ENCODE measurements at regions not wholly inside any gene's neighbourhood (a gene's known extent, or its start where the extent isn't known, plus 50 kb on each side); places are given as distances from the start of the nearest gene placed in this dataset.

- no peak for DNase-seq
- H3K27ac ChIP-seq (ENCODE audit: low read depth in 2 of 2, low read length in 1 of 2), result no peak overlapping the region
- H3K79me2 ChIP-seq (ENCODE audit: insufficient read depth), result no peaks in the 10 kb centered on the region
- CTCF ChIA-PET, result interaction anchor here (0.8 to 1.3 kb wide), 4 partner anchors 18 to 565 kb away, joined by 3 read pairs; no protein-coding TSS in a partner anchor
- H3K9ac ChIP-seq, result no peak overlapping the region
- H3K9me3 ChIP-seq, result no peaks in the 10 kb centered on the region
- H3K4me2 ChIP-seq, result no peak overlapping the region
- 63% methylated on average over 4 of the region's 4 CpGs for WGBS (ENCODE audit: low lambda C conversion rate)
- H3K27me3 ChIP-seq (ENCODE audit: insufficient read depth), result no peaks in the 10 kb centered on the region
- POLR2A ChIA-PET, result no interaction called here
- H3K4me1 ChIP-seq (ENCODE audit: control insufficient read depth in 1 of 2, insufficient read depth in 2 of 2, low read depth in 1 of 2, low read length in 1 of 2), result no peaks in the 10 kb centered on the region
- H3K36me3 ChIP-seq (replicated peaks in 1 of 2; ENCODE audit: control insufficient read depth in 1 of 2, insufficient read depth in 2 of 2, low read length in 1 of 2), result no peaks in the 10 kb centered on the region
- no peak overlapping the region for H2AFZ ChIP-seq (ENCODE audit: low read depth)
- H3F3A ChIP-seq (replicated peaks; ENCODE audit: insufficient read depth), result no peaks in the 10 kb centered on the region
- H3K9me2 ChIP-seq, result no peaks in the 10 kb centered on the region
- TF ChIP-seq ELF1 (IDR thresholded peaks at IDR 0.05), result no peak
- TF ChIP-seq TEAD4 (IDR thresholded peaks at IDR 0.05; ENCODE audit: borderline replicate concordance, insufficient read depth), result no peak
- no peak for TF ChIP-seq EZH2phosphoT487 (IDR thresholded peaks at IDR 0.05; ENCODE audit: borderline replicate concordance, low read depth)
- no peak for TF ChIP-seq FOXJ3 (CRISPR knock-in tag; IDR thresholded peaks at IDR 0.05)
- no peak for TF ChIP-seq MEF2A (IDR thresholded peaks at IDR 0.05; ENCODE audit: borderline replicate concordance, low read depth)
- TF ChIP-seq GATA2 (CRISPR knock-in tag; IDR thresholded peaks at IDR 0.05), result no peak
- no peak for TF ChIP-seq GABPA (IDR thresholded peaks at IDR 0.05; ENCODE audit: low read depth)
- TF ChIP-seq POLR2AphosphoS5 (IDR thresholded peaks at IDR 0.05; ENCODE audit: low read depth, low read length), result no peak
- TF ChIP-seq SIN3A (IDR thresholded peaks at IDR 0.05; ENCODE audit: borderline replicate concordance, low read depth, low read length), result no peak
- no peak for TF ChIP-seq USF2 (IDR thresholded peaks at IDR 0.05; ENCODE audit: borderline replicate concordance, low read depth, low read length)
- no peak for TF ChIP-seq RCOR1 (IDR thresholded peaks at IDR 0.05; ENCODE audit: low read length)
- no peak for TF ChIP-seq NFIC (IDR thresholded peaks at IDR 0.05; ENCODE audit: borderline replicate concordance)
- no peak for TF ChIP-seq IRF3 (IDR thresholded peaks at IDR 0.05; ENCODE audit: low read depth, low read length)
- no peak overlapping the region for H3K4me3 ChIP-seq (ENCODE audit: low read depth in 2 of 2, low read length in 1 of 2)
- H4K20me1 ChIP-seq (ENCODE audit: insufficient read depth), result no peaks in the 10 kb centered on the region
Observed at GRCh38 chr1:229973297-229973612, 93.8 kb upstream of the GALNT2 start.

DNA sequence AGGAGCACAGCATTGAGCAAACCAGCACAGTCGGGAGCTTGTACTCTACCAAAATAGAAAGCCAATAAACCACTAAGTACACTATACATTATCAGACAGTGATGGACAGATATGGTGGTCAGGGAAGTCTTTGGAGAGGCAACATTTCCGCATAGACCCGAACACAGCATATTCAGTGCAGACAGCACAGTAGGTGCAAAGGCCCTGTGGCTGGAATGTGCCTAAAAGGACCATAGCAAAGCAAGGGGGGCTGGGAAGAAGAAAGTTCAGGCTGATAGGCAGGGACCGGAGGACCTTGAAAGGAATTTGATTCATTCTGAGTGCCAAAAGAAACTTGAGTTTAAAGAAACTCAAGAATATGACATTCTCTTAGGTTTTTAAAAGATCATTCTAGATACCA is 92.0 kb upstream of the GALNT2 start:
- no peaks in the 10 kb centered on the region for H3K79me2 ChIP-seq (ENCODE audit: insufficient read depth)
- TF ChIP-seq ELF1 (IDR thresholded peaks at IDR 0.05), result no peak
- TF ChIP-seq CTCF (IDR thresholded peaks at IDR 0.05), result no peak
- TF ChIP-seq ZBTB33 (IDR thresholded peaks at IDR 0.05; ENCODE audit: borderline replicate concordance, low read depth), result no peak
- TF ChIP-seq TAF1 (IDR thresholded peaks at IDR 0.05; ENCODE audit: borderline replicate concordance, low read depth, low read length), result no peak
- no peak for TF ChIP-seq RAD21 (IDR thresholded peaks at IDR 0.05; ENCODE audit: low read length)
- no peak for TF ChIP-seq FOXJ3 (CRISPR knock-in tag; IDR thresholded peaks at IDR 0.05)
- no peak for TF ChIP-seq FOSL2 (IDR thresholded peaks at IDR 0.05; ENCODE audit: borderline replicate concordance, low read depth)
- no peak for TF ChIP-seq TCF12 (IDR thresholded peaks at IDR 0.05)
- H3K4me3 ChIP-seq (ENCODE audit: low read depth in 2 of 2, low read length in 1 of 2), result no peak overlapping the region
- no peaks in the 10 kb centered on the region for H3K9me3 ChIP-seq
- no peak overlapping the region for H3K9ac ChIP-seq
- H3K36me3 ChIP-seq (replicated peaks in 1 of 2; ENCODE audit: control insufficient read depth in 1 of 2, insufficient read depth in 2 of 2, low read length in 1 of 2), result no peaks in the 10 kb centered on the region
- WGBS (ENCODE audit: low lambda C conversion rate), result 59% methylated on average over 4 of the region's 4 CpGs
- POLR2A ChIA-PET, result no interaction called here
- no peaks in the 10 kb centered on the region for H3F3A ChIP-seq (replicated peaks; ENCODE audit: insufficient read depth)
- no peaks in the 10 kb centered on the region for H4K20me1 ChIP-seq (ENCODE audit: insufficient read depth)
- CTCF ChIA-PET, result no interaction called here
- H3K4me2 ChIP-seq, result no peak overlapping the region
- no peak for DNase-seq
- H2AFZ ChIP-seq (ENCODE audit: low read depth), result no peak overlapping the region
- H3K27ac ChIP-seq (ENCODE audit: low read depth in 2 of 2, low read length in 1 of 2), result no peak overlapping the region
- no peaks in the 10 kb centered on the region for H3K27me3 ChIP-seq (ENCODE audit: insufficient read depth)
- no peaks in the 10 kb centered on the region for H3K9me2 ChIP-seq
- H3K4me1 ChIP-seq (ENCODE audit: control insufficient read depth in 1 of 2, insufficient read depth in 2 of 2, low read depth in 1 of 2, low read length in 1 of 2), result no peaks in the 10 kb centered on the region

All from SK-N-SH (cell line).